GOT3 (cell line): ENCODE measurements at regions not wholly inside any gene's neighbourhood (a gene's known extent, or its start where the extent isn't known, plus 50 kb on each side); places are given as distances from the start of the nearest gene placed in this dataset.

Source experiments
- DNase-seq: peaks from one replicate; lab custom pipeline; 2025; ENCODE audit warnings: mixed read lengths; lab: John Stamatoyannopoulos, UW

- no peak for DNase-seq
These were observed 645.6 kb downstream of the MMUT start for GRCh38 chr6:48817333-48818051.

GRCh38 chr6:48814957-48815356 is 648.1 kb downstream of the MMUT start:
- no peak for DNase-seq

- DNase-seq, result no peak
These were observed 649.2 kb downstream of the MMUT start for GRCh38 chr6:48813836-48814235.

- no peak for DNase-seq
These were observed 653.4 kb downstream of the MMUT start for GRCh38 chr6:48809700-48810099.

- DNase-seq, result no peak
These were observed 653.8 kb downstream of the MMUT start for GRCh38 chr6:48809245-48809644.

GRCh38 chr6:48798296-48798695 is 664.8 kb downstream of the MMUT start:
- no peak for DNase-seq

- DNase-seq, result no peak
These were observed 671.2 kb upstream of the PTCHD4 start for GRCh38 chr6:48782225-48782624.

GRCh38 chr6:48777411-48777810 is 666.4 kb upstream of the PTCHD4 start:
- no peak for DNase-seq

- DNase-seq, result no peak
These were observed 664.2 kb upstream of the PTCHD4 start for GRCh38 chr6:48775157-48775556.

GRCh38 chr6:48774276-48774675 is 663.3 kb upstream of the PTCHD4 start:
- no peak for DNase-seq

GRCh38 chr6:48766349-48766748 is 655.4 kb upstream of the PTCHD4 start:
- DNase-seq, result no peak

- no peak for DNase-seq
These were observed 654.5 kb upstream of the PTCHD4 start for GRCh38 chr6:48765352-48765961.

GRCh38 chr6:48764286-48765044 is 653.5 kb upstream of the PTCHD4 start:
- no peak for DNase-seq

GRCh38 chr6:48757661-48758060 is 646.7 kb upstream of the PTCHD4 start:
- no peak for DNase-seq

GRCh38 chr6:48755315-48755714 is 644.3 kb upstream of the PTCHD4 start:
- DNase-seq, result no peak

- no peak for DNase-seq
These were observed 643.6 kb upstream of the PTCHD4 start for GRCh38 chr6:48754641-48755040.

GRCh38 chr6:48750861-48751260 is 639.9 kb upstream of the PTCHD4 start:
- DNase-seq, result no peak

GRCh38 chr6:48747471-48747870 is 636.5 kb upstream of the PTCHD4 start:
- no peak for DNase-seq

- no peak for DNase-seq
These were observed 636.0 kb upstream of the PTCHD4 start for GRCh38 chr6:48747040-48747439.

- no peak for DNase-seq
These were observed 634.0 kb upstream of the PTCHD4 start for GRCh38 chr6:48744948-48745347.

- no peak for DNase-seq
These were observed 632.7 kb upstream of the PTCHD4 start for GRCh38 chr6:48743738-48744137.

- DNase-seq, result no peak
These were observed 625.7 kb upstream of the PTCHD4 start for GRCh38 chr6:48736501-48737206.

- no peak for DNase-seq
These were observed 624.8 kb upstream of the PTCHD4 start for GRCh38 chr6:48735846-48736245.
